ENCODE measurements at regions not wholly inside any gene's neighbourhood (a gene's known extent, or its start where the extent isn't known, plus 50 kb on each side); places are given as distances from the start of the nearest gene placed in this dataset.

- TF ChIP-seq GABPA (IDR thresholded peaks at IDR 0.05; ENCODE audit: low read depth): no peak
- TF ChIP-seq ELF1 (IDR thresholded peaks at IDR 0.05): no peak
These were observed 169.4 kb upstream of the JAG1 start (continued) for GRCh38 chr20:10843146-10843711.

GRCh38 chr20:10846766-10847165 is 173.0 kb upstream of the JAG1 start:
- TF ChIP-seq USF1 (IDR thresholded peaks at IDR 0.05; ENCODE audit: borderline replicate concordance, low read depth): no peak
- TF ChIP-seq RAD21 (IDR thresholded peaks at IDR 0.05; ENCODE audit: low read length): no peak
- no peak for TF ChIP-seq TCF12 (IDR thresholded peaks at IDR 0.05)
- TF ChIP-seq USF2 (IDR thresholded peaks at IDR 0.05; ENCODE audit: borderline replicate concordance, low read depth, low read length): no peak
- TF ChIP-seq MXI1 (IDR thresholded peaks at IDR 0.05; ENCODE audit: low read depth, low read length): no peak
- no peak for TF ChIP-seq RFX5 (IDR thresholded peaks at IDR 0.05; ENCODE audit: low read length)
- Histone ChIP-seq H3K4me1 (ENCODE audit: control insufficient read depth in 1 of 2, insufficient read depth in 2 of 2, low read depth in 1 of 2, low read length in 1 of 2) (no peaks in the 10 kb centered on the region), H3K36me3 (replicated peaks in 1 of 2; ENCODE audit: control insufficient read depth in 1 of 2, insufficient read depth in 2 of 2, low read length in 1 of 2) (no peaks in the 10 kb centered on the region), H3K4me2 (no peak overlapping the region), H3K4me3 (ENCODE audit: low read depth in 2 of 2, low read length in 1 of 2) (no peak overlapping the region), H3K9me3 (no peaks in the 10 kb centered on the region), H3F3A (replicated peaks; ENCODE audit: insufficient read depth) (peaks cover 6% of the 10 kb centered on the region), H4K20me1 (ENCODE audit: insufficient read depth) (no peaks in the 10 kb centered on the region), H3K9ac (no peak overlapping the region), H3K27me3 (ENCODE audit: insufficient read depth) (no peaks in the 10 kb centered on the region), H3K79me2 (ENCODE audit: insufficient read depth) (no peaks in the 10 kb centered on the region), H3K9me2 (no peaks in the 10 kb centered on the region), H2AFZ (ENCODE audit: low read depth) (no peak overlapping the region), H3K27ac (ENCODE audit: low read depth in 2 of 2, low read length in 1 of 2) (no peak overlapping the region)
- POLR2A ChIA-PET: no interaction called here
- no peak for DNase-seq
- CTCF ChIA-PET: interaction anchor here (1.2 kb wide), 1 partner anchor 12 kb away, joined by 3 read pairs; no protein-coding TSS in a partner anchor

GRCh38 chr20:10848810-10849370 is 175.1 kb upstream of the JAG1 start:
- H3K4me3 ChIP-seq (ENCODE audit: low read depth in 2 of 2, low read length in 1 of 2): no peak overlapping the region
- H3K9me3 ChIP-seq: no peaks in the 10 kb centered on the region
- no peaks in the 10 kb centered on the region for H3K79me2 ChIP-seq (ENCODE audit: insufficient read depth)
- H3F3A ChIP-seq (replicated peaks; ENCODE audit: insufficient read depth): peaks cover 6% of the 10 kb centered on the region
- CTCF ChIA-PET: no interaction called here
- no peaks in the 10 kb centered on the region for H4K20me1 ChIP-seq (ENCODE audit: insufficient read depth)
- no peaks in the 10 kb centered on the region for H3K36me3 ChIP-seq (replicated peaks in 1 of 2; ENCODE audit: control insufficient read depth in 1 of 2, insufficient read depth in 2 of 2, low read length in 1 of 2)
- WGBS (ENCODE audit: low lambda C conversion rate): 36% methylated on average over 6 of the region's 6 CpGs
- TF ChIP-seq FOSL2 (IDR thresholded peaks at IDR 0.05; ENCODE audit: borderline replicate concordance, low read depth) (peak; percentile 86; the same call in 1 of the 2 replicates), TEAD4 (IDR thresholded peaks at IDR 0.05; ENCODE audit: borderline replicate concordance, insufficient read depth) (peak; percentile 49; the same call in 1 of the 2 replicates), IRF3 (IDR thresholded peaks at IDR 0.05; ENCODE audit: low read depth, low read length) (no peak), TCF12 (IDR thresholded peaks at IDR 0.05) (peak; percentile 65), RCOR1 (IDR thresholded peaks at IDR 0.05; ENCODE audit: low read length) (no peak), POLR2AphosphoS5 (IDR thresholded peaks at IDR 0.05; ENCODE audit: low read depth, low read length) (no peak), RXRA (IDR thresholded peaks at IDR 0.05; ENCODE audit: borderline replicate concordance, low read depth) (no peak), PBX3 (IDR thresholded peaks at IDR 0.05) (peak; percentile 20; the same call in 1 of the 2 replicates), RFX5 (IDR thresholded peaks at IDR 0.05; ENCODE audit: low read length) (no peak), JUND (IDR thresholded peaks at IDR 0.05) (peak; percentile 77), CHD2 (IDR thresholded peaks at IDR 0.05; ENCODE audit: low read length, partially characterized antibody) (no peak), NFIC (IDR thresholded peaks at IDR 0.05; ENCODE audit: borderline replicate concordance) (peak; percentile 39; the same call in 1 of the 2 replicates)
- H3K9ac ChIP-seq: no peak overlapping the region
- POLR2A ChIA-PET: no interaction called here
- peak overlapping the region; percentile 7; the same call in 1 of the 2 replicates for H3K4me2 ChIP-seq
- peak overlapping the region; percentile 56; the same call in 1 of the 2 replicates for H2AFZ ChIP-seq (ENCODE audit: low read depth)
- peak overlapping the region in 1 of 2 experiments; percentile 35; a peak in 1 of 4 replicates for H3K27ac ChIP-seq (ENCODE audit: low read depth in 2 of 2, low read length in 1 of 2)
- H3K9me2 ChIP-seq: no peaks in the 10 kb centered on the region
- H3K4me1 ChIP-seq (ENCODE audit: control insufficient read depth in 1 of 2, insufficient read depth in 2 of 2, low read depth in 1 of 2, low read length in 1 of 2): no peaks in the 10 kb centered on the region
- no peaks in the 10 kb centered on the region for H3K27me3 ChIP-seq (ENCODE audit: insufficient read depth)
- no peak for DNase-seq
